IPS-NIHi7 (cell line): ENCODE measurements at regions not wholly inside any gene's neighbourhood (a gene's known extent, or its start where the extent isn't known, plus 50 kb on each side); places are given as distances from the start of the nearest gene placed in this dataset.
"Not testable (repeated sequence)": the region's sequence is repeated elsewhere in the genome, so short reads cannot be mapped to it uniquely, and the experiment has no call there.

Experiments used
- DNase-seq: peaks from one replicate; pipeline ENCODE4 v3.0.0; 2012; ENCODE audit warnings: mixed read lengths; ENCODE audit errors: extremely low spot score

DNA sequence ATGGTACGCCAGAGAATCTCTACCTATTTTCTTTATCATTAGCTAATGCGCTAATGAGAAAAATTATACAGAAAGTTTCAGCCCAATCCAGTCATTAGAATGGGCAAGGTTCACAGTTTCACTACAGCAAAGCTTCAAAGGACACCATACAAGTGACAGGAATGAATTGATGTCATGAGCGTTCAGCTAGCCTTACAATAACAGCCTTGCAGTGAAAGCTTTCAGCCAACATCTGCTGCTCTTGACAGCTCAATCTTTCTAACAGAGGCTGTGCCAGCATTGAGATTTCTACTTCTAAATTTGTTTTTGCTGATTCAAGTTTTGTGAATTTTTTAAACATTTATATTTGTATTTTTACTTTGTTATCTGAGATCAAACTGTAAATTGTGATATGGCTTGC lies 302.4 kb upstream of the FAM174A start:
- DNase-seq, result no peak

DNA sequence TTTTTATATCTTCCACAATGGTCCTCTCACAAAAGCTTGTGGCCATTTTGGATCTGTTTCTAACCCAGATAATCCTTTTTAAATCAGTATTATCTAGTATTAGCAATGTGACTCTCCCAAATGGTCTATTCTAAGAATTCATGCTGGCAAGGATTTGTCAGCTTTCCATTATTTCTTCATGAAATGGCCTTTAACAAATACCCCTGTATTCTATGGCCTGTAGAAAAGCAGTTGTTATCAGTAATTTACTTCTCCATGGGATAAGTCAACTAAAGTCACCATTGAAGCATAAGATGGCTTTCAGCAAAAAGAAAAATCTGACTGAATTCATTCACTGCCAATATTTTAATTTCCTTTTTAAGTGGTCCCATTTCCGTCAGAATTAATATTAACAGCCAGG lies 346.4 kb upstream of the FAM174A start:
- DNase-seq, result no peak

DNA sequence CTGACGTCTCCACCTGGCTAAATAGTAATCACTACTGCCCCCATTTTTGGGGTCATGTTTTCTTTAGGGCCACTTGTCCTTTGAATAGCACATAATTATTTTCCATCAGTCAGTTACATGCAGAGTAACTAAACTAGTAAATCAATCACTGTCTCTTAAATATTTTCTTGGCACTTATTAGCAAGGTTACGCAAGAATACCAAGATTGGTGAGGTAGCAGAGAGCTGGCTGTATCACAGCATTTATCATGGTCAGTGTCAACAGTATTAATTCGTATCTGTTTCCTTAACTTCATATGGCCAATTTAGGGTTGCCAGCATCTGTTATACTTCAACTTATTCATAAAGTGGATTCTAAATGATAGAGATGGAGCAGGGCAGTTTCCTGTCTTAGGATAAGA lies 346.8 kb upstream of the FAM174A start:
- DNase-seq, result no peak

DNA sequence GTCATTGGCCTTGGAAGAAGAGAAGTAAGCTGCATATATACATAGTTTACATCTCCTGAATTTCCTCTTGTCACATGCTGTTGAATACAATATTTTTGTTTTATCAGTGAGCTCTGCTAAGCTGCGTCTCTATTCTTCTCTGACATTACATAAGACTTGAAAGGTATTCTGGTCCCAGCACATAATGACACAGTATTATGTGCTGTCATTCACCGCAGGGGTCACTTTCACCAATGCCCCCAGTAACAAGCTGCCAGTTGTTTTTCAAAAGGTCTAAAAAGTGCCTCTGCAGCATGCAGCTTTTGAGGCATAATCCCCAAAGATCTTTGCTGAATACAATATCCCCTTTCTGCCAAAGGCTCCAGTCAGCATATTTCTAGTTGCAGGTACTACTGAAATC lies 349.0 kb upstream of the FAM174A start:
- DNase-seq, result no peak

DNA sequence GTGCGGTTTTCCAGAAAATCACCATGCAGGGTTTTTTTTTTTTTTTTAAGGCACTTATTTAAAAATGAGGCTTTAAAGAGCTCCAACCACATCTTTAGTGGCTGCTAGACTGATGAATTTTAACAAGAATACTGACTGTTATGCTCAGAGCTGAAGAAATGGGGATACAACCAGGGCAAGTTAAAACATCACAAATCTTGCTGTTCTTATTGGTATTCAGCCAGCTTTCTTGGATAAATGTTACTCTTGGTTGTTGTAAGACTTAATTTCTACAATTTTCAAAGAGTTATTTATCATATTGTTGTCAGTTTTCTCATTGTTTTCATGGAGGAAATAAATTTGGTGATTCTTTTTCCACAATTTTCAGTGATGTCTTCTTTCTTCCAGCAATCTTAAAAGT lies 352.8 kb upstream of the FAM174A start:
- DNase-seq, result no peak

DNA sequence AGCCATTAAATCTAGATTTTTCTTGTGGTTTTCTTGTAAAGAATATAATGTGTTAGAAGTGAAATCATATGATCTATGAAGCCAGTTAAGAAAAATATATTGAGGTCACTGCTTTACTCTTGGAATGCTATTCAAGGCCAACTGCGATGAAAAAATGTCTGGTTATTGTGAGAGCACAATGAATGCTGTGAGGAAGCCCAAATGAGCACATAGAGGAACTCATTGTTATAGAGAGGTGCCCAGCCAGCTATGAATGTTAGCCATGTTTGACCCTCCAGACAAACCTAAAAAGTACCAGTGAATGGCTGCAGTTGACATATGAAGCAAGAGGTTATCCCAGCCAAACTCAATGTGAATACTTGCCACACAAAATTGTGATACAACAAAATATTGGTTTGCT lies 359.8 kb upstream of the FAM174A start:
- DNase-seq, result no peak

DNA sequence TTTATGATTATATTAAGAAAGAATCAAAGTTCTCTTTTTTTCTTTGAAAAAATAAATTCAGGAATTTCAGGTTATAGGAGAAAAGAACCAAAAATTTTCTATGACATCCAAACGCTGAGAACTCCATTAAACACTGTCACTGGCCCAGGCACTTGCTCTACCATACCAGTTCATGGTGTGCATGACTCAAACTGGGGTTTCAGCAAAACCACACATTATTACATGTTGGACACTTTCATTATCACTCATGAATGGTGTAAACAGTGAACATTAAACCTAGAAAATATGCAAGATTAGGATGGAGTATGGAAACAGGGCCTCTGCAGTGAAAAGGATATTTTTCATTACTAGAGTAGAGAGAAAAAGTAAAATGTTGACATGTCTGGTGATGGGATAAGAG lies 369.9 kb upstream of the FAM174A start:
- no peak for DNase-seq

DNA sequence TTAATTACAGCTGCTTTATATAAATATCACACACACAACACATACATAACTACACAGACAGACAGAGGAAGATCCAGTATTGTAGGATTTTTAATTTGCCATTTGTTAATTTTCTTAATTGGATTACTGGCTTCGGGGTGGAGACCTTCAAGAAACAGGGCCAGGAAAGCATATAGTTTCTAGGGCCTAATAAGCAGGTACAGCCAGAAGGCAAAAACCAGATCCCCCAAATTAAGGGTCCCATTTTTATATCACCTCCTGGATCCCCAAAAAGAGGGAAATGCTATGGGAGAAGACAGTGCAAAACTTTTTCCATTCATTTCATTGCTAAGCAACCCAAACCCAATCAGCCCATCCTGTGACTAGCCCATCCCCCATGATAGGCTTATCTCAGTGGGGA lies 373.3 kb upstream of the FAM174A start:
- DNase-seq, result no peak

DNA sequence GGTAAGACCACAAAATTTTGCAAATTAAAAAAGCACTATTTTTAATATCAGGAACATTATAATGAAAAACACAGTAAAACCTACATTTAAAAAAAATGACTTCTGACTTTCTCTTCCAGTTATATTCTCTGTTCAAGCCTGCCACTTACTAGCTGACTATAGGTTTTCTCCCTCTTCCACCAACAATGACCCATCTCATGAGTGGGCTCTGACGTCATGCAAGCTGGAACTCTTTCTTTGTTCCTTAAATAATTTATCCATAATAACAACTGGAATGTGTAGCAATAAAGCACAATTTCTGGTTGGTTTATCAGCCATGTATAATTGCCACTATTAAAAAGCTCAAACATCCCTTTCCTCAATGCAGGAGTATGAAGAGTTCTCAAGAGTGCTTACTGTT lies 378.1 kb upstream of the FAM174A start:
- no peak for DNase-seq

DNA sequence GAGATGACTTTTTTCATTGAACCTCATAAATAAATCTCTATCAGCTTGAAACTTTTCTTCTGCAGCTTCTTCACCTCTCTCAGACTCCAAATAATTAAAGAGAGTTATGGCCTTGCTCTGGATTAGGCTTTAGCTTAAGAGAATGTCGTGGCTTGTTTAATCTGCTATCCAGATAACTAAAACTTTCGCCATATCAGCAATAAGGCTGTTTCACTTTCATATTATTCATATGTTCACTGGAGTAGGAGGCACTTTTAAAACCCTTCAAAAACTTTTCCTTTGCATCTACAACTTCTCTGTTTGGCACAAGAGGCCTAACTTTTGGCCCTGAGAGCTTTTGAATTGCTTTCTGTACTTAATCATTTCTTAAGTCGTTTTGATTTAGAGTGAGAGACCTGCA lies 386.9 kb upstream of the FAM174A start:
- DNase-seq, result no peak

DNA sequence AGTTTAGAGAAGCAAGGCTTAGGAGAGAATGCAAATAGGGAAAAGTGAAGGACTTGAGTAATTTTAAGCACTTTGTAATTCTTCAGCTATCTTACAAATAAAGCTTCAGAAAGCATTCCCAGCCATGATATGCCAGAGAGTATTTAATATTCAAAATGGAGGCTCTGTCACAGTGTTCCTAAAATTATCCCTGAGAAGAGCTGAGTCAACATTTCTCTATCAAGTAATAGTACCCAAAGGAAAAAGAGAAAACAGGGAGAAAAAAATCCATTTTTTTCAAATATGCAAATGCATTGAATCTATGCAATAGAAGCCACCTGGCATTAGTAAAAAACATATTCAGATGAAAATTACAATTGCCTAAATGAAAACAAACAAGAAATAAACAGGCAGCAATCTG lies 392.6 kb upstream of the FAM174A start:
- no peak for DNase-seq

DNA sequence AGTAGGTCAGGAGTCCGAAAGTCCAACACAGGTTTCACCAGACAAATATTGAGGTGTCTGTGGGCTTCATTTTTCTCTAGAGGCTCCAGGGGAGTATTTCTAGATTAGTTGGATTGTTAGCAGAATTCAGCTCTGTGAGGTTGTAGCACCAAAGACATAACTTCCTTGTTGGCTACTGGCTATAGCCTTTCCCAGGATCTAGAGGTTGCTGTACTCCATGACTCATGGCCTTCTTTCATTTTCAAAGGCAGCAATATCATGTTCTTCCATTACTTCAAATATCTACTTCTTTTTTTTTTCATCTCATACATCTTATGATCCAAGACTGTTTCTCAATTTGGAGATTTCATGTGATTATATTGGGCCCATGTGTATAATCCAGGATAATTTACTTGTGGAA lies 404.0 kb upstream of the FAM174A start:
- DNase-seq, result no peak

DNA sequence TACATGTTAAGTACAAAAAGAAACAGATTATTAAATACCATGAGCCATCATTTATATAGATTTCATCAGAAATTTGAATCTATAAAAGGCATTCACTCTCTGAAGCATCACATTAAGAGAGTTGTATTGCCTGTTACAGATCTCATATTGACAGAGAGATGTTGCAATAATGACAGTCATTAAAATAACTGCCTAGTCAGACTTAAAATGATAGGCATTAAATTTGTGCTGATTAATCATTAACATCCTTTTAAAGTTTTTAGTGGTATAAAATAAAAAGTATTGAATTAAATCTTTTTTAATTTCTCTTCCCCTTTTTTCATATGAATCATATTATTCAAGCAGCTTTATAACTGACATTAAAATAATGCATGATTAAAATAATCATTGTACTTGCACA lies 404.9 kb upstream of the FAM174A start:
- no peak for DNase-seq

DNA sequence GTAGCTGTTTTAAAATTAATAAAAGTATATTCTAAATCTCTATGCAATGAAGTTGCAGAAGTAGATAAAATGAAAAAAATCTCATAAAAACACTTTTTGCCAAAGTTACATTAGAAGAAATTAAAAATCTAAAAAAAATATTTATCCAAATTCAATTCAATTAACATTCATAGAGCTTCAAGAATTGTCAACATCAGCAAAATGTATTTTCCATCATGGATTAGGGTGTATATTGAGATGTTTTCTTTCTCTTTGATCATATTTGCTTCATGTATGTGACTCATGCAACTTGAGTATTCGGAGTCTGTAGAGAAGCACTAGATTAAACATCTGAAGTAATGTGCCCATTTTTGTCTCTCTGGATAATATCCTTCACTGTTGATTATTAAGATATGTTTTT lies 415.3 kb upstream of the FAM174A start:
- no peak for DNase-seq

DNA sequence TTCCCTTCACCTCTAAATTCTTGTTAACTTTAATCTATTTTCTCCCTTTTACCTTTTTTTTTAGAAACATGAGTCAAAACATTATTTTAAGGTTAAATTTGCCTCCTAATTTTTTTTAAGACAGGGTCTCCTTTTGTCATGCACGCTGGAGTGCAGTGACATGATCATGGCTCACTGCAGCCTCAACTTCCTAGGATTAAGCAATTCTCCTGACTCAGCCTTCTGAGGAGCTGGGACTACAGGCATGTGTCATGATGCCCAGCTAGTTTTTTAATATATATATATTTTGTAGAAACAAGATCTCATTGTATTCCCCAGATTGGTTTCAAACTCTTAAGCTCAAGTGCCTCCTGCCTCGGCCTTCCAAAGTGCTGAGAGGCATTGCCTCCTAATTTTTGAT lies 424.7 kb upstream of the FAM174A start:
- no peak for DNase-seq

DNA sequence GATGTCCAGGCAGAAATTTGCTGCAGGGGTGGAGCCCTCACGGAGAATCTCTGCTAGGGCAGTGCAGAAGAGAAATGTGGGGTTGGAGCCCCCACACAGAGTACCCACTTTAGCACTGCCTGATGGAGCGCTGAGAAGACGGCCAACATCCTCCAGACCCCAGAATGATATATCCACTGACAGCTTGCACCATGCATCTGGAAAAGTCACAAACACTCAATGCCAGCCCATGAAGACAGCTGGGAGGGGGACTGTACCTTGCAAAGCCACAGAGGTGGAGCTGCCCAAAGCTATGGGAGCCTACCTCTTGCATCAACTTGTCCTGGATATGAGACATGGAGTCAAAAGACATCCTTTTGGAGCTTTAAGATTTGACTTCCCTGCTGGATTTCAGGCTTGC lies 426.3 kb upstream of the FAM174A start:
- DNase-seq, result no peak

DNA sequence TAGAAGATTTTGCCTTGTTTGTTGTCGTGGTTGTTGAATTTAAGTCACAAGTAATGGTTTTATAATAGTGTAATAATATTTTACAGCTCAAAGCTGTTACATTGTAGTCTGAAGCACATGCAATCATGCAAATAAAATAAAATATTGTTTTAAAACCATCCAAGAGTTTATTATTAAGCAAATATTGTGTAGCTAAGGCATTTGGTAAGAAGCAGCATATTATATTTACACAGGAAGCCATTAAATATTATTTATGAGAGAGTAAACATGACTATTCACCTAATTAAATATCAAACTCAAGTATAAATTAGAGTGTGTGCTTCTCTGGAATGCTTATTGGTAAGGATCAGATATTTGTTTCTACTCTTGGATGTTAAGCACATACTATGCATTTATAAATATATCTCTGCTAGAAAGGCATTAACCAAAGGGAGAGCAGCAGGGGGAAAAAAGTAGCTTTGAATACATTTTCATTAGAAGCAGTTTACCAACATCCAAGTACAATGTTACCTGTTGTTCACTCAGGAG lies 431.5 kb upstream of the FAM174A start:
- DNase-seq, result not testable (repeated sequence)

DNA sequence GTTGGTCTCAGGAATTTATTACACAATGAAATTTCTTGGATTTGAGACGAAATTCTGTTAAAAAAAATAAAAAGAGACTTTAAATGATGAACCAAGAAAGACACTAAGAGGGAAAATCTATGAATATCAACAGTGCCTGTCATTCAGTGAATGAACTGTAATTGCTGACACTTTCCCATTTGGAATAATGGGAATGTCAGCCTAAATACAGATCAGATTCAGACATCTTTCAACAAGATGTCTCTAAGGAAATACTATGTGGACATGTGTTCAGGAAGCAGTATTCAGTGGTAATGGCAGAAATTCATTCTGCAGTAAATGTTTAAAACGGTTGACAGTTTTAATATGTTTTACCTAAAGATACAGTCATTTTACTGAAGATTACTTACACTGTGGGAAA lies 433.7 kb upstream of the FAM174A start:
- DNase-seq, result not testable (repeated sequence)

DNA sequence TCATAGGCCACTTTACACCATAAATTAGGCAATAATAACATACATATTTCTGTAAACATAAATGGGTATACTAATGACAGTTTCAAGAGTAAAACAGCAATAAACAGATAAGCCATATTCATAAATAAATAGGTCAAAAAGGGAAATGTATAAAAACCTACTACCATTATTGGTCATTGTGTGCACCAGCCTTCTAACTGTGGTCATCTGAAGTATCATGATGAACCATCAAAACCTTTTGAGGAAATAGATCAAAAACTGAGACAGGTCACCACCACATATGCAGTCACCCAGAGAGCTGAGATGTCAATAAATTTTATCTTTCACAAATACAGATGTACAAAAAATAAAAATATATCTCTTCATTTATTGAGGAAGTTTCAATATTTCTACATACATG lies 438.8 kb upstream of the FAM174A start:
- not testable (repeated sequence) for DNase-seq

DNA sequence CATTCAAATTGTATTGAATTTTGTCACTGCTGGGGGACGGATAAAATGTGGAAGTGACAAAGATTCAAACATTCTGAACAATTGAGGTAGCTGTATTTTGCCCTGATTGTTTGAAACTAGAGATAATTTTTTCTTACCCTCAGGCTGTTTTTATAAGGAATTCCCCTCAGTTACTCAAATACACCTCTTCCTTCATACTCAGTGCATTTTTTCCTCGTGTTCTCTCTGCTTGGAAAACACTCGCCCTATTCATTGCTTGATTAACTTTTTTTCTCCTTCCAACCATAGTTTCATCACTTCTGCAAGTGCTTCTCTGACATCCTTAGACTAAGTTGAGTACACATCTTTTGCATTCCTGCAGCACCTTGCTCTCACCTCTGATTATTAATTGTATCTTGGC lies 454.5 kb upstream of the FAM174A start:
- DNase-seq, result not testable (repeated sequence)

DNA sequence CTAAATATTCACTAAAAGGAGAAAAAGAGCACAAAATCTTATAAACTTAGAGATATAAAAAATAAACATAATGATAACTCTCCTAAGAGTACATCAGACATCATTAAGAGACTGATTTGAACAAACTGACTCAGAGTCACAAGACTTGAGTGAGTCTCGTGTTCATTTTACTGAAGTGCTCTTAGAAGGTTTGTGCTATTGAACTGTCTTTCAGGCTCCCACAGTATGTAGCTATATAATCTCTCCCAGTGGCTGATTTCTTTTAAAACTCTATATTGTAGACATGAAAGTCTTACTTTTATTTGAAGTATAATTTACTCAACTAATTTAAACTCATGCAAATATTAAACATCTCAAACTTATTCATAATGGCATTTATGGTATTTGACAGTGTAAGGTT lies 456.0 kb upstream of the FAM174A start:
- not testable (repeated sequence) for DNase-seq

DNA sequence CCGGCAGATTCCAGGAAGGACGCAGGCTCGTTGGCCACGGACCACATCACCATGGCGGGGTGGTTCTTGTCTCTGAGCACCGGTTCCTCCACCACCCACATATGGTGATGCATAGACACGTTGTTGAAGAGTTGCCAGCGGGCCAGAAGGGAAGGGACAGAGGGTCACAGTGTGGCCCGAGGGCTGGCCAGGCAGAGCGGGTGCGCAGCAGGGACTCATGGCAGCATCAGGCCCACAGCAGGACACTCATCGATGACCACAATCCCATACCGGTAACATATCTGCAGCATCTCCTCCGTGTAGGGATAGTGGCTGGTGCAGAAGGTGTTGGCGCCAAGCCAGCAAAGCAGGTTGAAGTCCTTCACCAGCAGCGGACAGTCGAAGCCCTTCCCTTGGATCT lies 469.2 kb upstream of the FAM174A start:
- DNase-seq, result not testable (repeated sequence)

DNA sequence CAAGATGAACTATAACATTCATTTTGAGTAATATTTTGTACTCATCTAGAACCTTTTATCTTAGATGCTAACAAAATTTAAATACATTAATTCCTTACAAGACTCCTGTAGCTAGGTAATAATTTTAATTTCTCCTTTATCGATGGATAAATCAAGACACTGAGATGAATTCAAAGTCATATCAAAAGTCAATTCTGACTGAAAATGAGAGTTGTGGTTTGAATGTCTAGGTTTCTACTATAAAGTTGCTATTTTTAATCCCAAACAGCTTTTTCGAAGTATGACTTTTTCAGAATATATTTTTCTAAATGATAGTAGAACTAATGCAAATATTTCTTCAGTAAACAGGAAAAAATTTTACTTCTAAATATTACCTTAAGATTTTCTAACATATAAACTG lies 491.7 kb upstream of the FAM174A start:
- DNase-seq, result no peak

DNA sequence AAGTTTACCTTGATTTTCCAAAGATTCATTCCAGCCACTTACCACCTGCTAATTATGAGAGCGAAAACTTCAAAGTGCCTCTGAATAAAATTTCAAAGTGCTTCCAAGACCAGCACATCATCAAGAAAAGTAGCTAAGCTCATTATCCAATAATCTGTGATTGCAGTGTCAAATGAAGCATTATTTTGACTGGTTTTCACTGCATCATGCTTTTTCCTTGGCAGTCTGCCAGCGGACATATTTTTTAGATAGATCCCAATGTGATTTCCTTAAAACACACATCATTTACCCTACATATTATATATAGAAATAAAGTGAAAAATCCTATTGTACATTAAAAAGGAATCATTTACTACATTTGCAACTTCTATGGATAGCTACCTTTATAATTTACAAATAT lies 508.6 kb upstream of the FAM174A start:
- DNase-seq, result no peak

DNA sequence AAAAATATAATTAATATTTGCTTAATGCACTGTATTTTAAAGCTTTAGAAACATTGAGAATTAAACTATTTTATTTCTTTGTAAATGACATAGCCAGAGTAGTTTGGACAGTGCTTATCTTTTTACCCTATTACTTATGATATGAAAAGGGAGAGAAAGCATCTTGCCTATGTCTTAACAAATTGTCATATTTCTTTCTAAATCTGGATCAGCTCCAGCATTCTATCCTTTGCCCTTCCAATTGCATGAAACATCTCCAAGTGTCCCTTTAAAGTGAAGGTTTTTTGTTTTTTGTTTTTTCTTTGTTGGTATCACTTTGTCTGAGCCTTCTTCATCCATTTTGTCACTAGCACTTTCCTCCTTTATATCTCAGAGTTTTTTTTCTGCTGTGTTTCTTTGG lies 511.6 kb upstream of the FAM174A start:
- no peak for DNase-seq
